Transverse colon (tissue), 3 donors: ENCODE measurements at regions not wholly inside any gene's neighbourhood (a gene's known extent, or its start where the extent isn't known, plus 50 kb on each side); places are given as distances from the start of the nearest gene placed in this dataset.

Source experiments
- CTCF ChIP-seq, 5 experiments: fragments of 200-600 bp in 3 of 5; fragments of 450-650 bp in 2 of 5; sonication (generic) in 3 of 5; IDR thresholded peaks; 1 replicate in 2 of 5; 2 replicates in 3 of 5; pipeline ENCODE4 v1.5.1; 2016 to 2017; ENCODE audit warnings: antibody characterized with exemption in 5 of 5, inconsistent platforms in 3 of 5, mild to moderate bottlenecking in 2 of 5, moderate library complexity in 1 of 5
- EP300 ChIP-seq: sonication (generic); formaldehyde crosslinking; IDR thresholded peaks from one replicate; pipeline ENCODE4 v1.6.1; 2017; ENCODE audit warnings: antibody characterized with exemption, low read depth

GRCh38 chr9:32875748-32876147, 92.4 kb downstream of the TMEM215 start:
- no peak for TF ChIP-seq CTCF (IDR thresholded peaks at IDR 0.05)
- no peak for TF ChIP-seq EP300
